ENCODE measurements at regions not wholly inside any gene's neighbourhood (a gene's known extent, or its start where the extent isn't known, plus 50 kb on each side); places are given as distances from the start of the nearest gene placed in this dataset.

DNA sequence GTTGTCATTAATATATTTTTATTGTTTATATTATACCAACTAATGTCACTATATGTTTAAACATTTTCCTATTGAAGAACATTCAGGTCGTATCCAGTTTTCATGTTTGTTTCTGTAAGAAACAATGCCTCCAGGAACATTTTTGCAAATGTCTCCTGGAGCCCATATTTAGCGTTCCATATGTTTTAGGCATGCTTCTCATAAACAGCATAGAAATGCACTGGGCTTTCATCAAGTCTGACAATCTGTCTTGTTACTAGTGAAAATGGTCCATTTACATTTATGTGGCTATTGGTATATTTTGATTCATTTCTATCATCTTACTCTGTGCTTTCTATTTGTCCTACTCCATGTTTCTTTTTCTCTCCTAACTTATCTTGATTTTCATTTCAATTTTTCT, 431.7 kb downstream of the TFAP2A start:
- no peaks in the 10 kb centered on the region for H3K27me3 ChIP-seq
- intact Hi-C loops (cut with DNase I): no loop called here
- DNase-seq: no peak
- WGBS, 2 donors: 91% methylated on average over 2 of the region's 2 CpGs
- H3K4me3 ChIP-seq (replicated peaks in 1 of 3): no peak overlapping the region
- no peaks in the 10 kb centered on the region for H3K9me3 ChIP-seq
- TF ChIP-seq, protein P1, sequence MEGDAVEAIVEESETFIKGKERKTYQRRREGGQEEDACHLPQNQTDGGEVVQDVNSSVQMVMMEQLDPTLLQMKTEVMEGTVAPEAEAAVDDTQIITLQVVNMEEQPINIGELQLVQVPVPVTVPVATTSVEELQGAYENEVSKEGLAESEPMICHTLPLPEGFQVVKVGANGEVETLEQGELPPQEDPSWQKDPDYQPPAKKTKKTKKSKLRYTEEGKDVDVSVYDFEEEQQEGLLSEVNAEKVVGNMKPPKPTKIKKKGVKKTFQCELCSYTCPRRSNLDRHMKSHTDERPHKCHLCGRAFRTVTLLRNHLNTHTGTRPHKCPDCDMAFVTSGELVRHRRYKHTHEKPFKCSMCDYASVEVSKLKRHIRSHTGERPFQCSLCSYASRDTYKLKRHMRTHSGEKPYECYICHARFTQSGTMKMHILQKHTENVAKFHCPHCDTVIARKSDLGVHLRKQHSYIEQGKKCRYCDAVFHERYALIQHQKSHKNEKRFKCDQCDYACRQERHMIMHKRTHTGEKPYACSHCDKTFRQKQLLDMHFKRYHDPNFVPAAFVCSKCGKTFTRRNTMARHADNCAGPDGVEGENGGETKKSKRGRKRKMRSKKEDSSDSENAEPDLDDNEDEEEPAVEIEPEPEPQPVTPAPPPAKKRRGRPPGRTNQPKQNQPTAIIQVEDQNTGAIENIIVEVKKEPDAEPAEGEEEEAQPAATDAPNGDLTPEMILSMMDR (IDR thresholded peaks at IDR 0.05): no peak
- TF ChIP-seq POLR2A (IDR thresholded peaks at IDR 0.05): no peak
- H3K27ac ChIP-seq: no peak overlapping the region
- H3K4me1 ChIP-seq: no peaks in the 10 kb centered on the region
- H3K36me3 ChIP-seq: no peaks in the 10 kb centered on the region

- 72 to 82% methylated on average over 5 of the region's 5 CpGs for WGBS, 2 donors
- no peak overlapping the region for H3K27ac ChIP-seq
Observed at GRCh38 chr6:9982215-9982614, 432.7 kb downstream of the TFAP2A start.

DNA sequence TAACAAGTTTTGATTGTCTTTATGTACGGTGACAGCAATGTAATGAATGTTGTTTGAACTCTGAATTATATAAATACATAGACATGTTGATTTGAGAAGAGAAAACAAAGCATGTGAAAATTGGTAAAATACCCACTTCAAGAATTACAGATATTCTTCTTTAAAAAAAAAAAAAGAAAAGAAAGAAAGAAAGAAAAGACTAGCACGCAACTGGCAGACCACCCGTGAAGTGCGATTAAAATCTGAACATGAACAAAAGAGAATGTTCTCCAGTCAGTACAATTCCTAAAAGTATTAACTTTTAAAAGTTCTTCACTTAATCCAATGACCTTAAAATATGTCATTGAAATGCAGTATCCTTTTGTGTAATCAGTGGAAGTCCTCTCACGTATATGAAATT, 434.9 kb downstream of the TFAP2A start:
- 85 to 92% methylated on average over 5 of the region's 5 CpGs for WGBS, 2 donors
- no peaks in the 10 kb centered on the region for H3K27me3 ChIP-seq
- H3K4me1 ChIP-seq: no peaks in the 10 kb centered on the region
- H3K36me3 ChIP-seq: no peaks in the 10 kb centered on the region
- no peaks in the 10 kb centered on the region for H3K9me3 ChIP-seq
- H3K27ac ChIP-seq: no peak overlapping the region
- intact Hi-C loops (cut with DNase I): no loop called here
- TF ChIP-seq POLR2A (IDR thresholded peaks at IDR 0.05): no peak
- TF ChIP-seq, protein P1 (IDR thresholded peaks at IDR 0.05): no peak
- no peak overlapping the region for H3K4me3 ChIP-seq (replicated peaks in 1 of 3)
- DNase-seq: no peak

More at GRCh38 chr6:9982215-9982614, 432.7 kb downstream of the TFAP2A start:
- intact Hi-C loops (cut with DNase I): no loop called here
- Histone ChIP-seq H3K4me1 (no peaks in the 10 kb centered on the region), H3K4me3 (replicated peaks in 1 of 3) (no peak overlapping the region), H3K27me3 (no peaks in the 10 kb centered on the region), H3K9me3 (no peaks in the 10 kb centered on the region), H3K36me3 (no peaks in the 10 kb centered on the region)
- no peak for DNase-seq
- TF ChIP-seq, protein P1 (IDR thresholded peaks at IDR 0.05): no peak
- no peak for TF ChIP-seq POLR2A (IDR thresholded peaks at IDR 0.05)

DNA sequence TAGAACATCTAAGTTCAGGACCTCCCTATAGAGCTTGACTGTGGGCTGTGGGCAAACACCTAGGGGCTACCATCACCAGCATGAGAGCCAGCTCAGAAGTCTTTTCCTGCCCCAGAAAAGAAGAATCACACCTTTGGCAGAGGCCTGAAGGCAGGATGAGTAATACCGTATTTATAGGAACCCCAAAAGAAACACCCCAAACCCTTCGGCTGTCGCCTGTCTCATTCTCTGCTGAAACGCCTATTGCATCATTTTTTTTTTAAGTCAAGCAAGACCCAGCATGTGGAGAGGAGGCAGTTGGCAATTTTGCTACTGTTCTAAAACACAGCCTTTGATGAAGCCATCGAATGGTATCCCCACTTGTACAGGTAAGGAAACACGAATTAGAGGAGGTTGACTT, 436.4 kb downstream of the TFAP2A start:
- Histone ChIP-seq H3K4me3 (replicated peaks in 1 of 3) (no peak overlapping the region), H3K4me1 (no peaks in the 10 kb centered on the region), H3K36me3 (no peaks in the 10 kb centered on the region), H3K27ac (no peak overlapping the region), H3K27me3 (no peaks in the 10 kb centered on the region), H3K9me3 (no peaks in the 10 kb centered on the region)
- intact Hi-C loops (cut with DNase I): no loop called here
- DNase-seq: no peak
- TF ChIP-seq, protein P1 (IDR thresholded peaks at IDR 0.05): no peak
- TF ChIP-seq POLR2A (IDR thresholded peaks at IDR 0.05): no peak
- WGBS, 2 donors: 91 to 92% methylated on average over 6 of the region's 6 CpGs

DNA sequence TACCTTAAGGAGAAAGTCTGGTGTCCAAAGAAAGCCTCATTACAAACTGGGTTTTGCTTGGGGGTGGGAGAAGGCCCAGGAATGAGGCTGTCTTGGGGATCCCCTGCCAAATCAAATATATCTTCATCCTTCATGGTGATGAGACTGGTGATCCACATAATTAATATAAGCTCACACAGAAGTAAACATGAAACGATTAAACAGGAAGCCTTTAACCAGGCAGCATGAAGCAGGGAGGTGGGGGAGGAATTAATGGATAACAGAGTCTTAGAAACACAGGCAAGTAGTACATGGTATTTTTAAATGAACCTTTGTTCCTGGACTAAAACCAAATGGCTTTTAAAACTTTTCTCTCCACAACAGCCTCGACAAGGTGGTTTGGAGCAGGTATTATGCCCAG, 437.5 kb downstream of the TFAP2A start:
- WGBS, 2 donors: 34 to 38% methylated on average over 2 of the region's 2 CpGs

More for the DNA sequence above, 437.5 kb downstream of the TFAP2A start:
- Histone ChIP-seq H3K36me3 (no peaks in the 10 kb centered on the region), H3K27ac (no peak overlapping the region), H3K27me3 (no peaks in the 10 kb centered on the region), H3K4me1 (no peaks in the 10 kb centered on the region), H3K9me3 (no peaks in the 10 kb centered on the region), H3K4me3 (replicated peaks in 1 of 3) (no peak overlapping the region)
- TF ChIP-seq, protein P1 (IDR thresholded peaks at IDR 0.05): no peak
- TF ChIP-seq POLR2A (IDR thresholded peaks at IDR 0.05): no peak
- intact Hi-C loops (cut with DNase I): no loop called here
- DNase-seq: no peak
